ENCODE measurements at regions not wholly inside any gene's neighbourhood (a gene's known extent, or its start where the extent isn't known, plus 50 kb on each side); places are given as distances from the start of the nearest gene placed in this dataset.
"Not testable (repeated sequence)": the region's sequence is repeated elsewhere in the genome, so short reads cannot be mapped to it uniquely, and the experiment has no call there.

GRCh38 chr2:236916651-236917050 lies 169.0 kb upstream of the COPS8 start:
- no peaks in the 10 kb centered on the region for H3K4me1 ChIP-seq (ENCODE audit: low read depth)
- H3K9me3 ChIP-seq, result no peaks in the 10 kb centered on the region
- no peak overlapping the region for H3K4me3 ChIP-seq
- TF ChIP-seq CTCF (IDR thresholded peaks at IDR 0.05), result no peak
- no peak for ATAC-seq
- intact Hi-C loops (cut with DNase I, micrococcal nuclease), result no loop called here
- no peaks in the 10 kb centered on the region for H3K36me3 ChIP-seq (ENCODE audit: low read depth)
- no peak for DNase-seq

- intact Hi-C loops (cut with DNase I, micrococcal nuclease), result no loop called here
- no peak for ATAC-seq
- Histone ChIP-seq H3K4me1 (ENCODE audit: low read depth) (no peaks in the 10 kb centered on the region), H3K36me3 (ENCODE audit: low read depth) (no peaks in the 10 kb centered on the region), H3K4me3 (no peak overlapping the region), H3K9me3 (no peaks in the 10 kb centered on the region)
- DNase-seq, result no peak
- TF ChIP-seq CTCF (IDR thresholded peaks at IDR 0.05), result no peak
These were observed 168.5 kb upstream of the COPS8 start for GRCh38 chr2:236917164-236917563.

GRCh38 chr2:236918545-236918944 lies 167.1 kb upstream of the COPS8 start:
- no peak for TF ChIP-seq CTCF (IDR thresholded peaks at IDR 0.05)
- DNase-seq (no peak), ATAC-seq (no peak)
- Histone ChIP-seq H3K4me3 (no peak overlapping the region), H3K36me3 (ENCODE audit: low read depth) (no peaks in the 10 kb centered on the region), H3K9me3 (no peaks in the 10 kb centered on the region), H3K4me1 (ENCODE audit: low read depth) (no peaks in the 10 kb centered on the region)
- intact Hi-C loops (cut with DNase I, micrococcal nuclease), result no loop called here

GRCh38 chr2:236919209-236919608 lies 166.5 kb upstream of the COPS8 start:
- H3K4me3 ChIP-seq, result no peak overlapping the region
- H3K36me3 ChIP-seq (ENCODE audit: low read depth), result no peaks in the 10 kb centered on the region
- no peaks in the 10 kb centered on the region for H3K9me3 ChIP-seq
- DNase-seq (no peak), ATAC-seq (no peak)
- TF ChIP-seq CTCF (IDR thresholded peaks at IDR 0.05), result no peak
- H3K4me1 ChIP-seq (ENCODE audit: low read depth), result no peaks in the 10 kb centered on the region
- intact Hi-C loops (cut with DNase I, micrococcal nuclease), result no loop called here

- DNase-seq; H3K4me3 ChIP-seq; H3K9me3 ChIP-seq; H3K4me1 ChIP-seq (ENCODE audit: low read depth); intact Hi-C loops (cut with DNase I, micrococcal nuclease); ATAC-seq; H3K36me3 ChIP-seq (ENCODE audit: low read depth): not testable (repeated sequence)
These were observed 165.8 kb upstream of the COPS8 start for GRCh38 chr2:236919801-236920379.

GRCh38 chr2:236922061-236922460 lies 163.6 kb upstream of the COPS8 start:
- no peaks in the 10 kb centered on the region for H3K36me3 ChIP-seq (ENCODE audit: low read depth)
- no peak for TF ChIP-seq CTCF (IDR thresholded peaks at IDR 0.05)
- DNase-seq, result no peak
- ATAC-seq, result no peak
- no peaks in the 10 kb centered on the region for H3K4me1 ChIP-seq (ENCODE audit: low read depth)
- intact Hi-C loops (cut with DNase I, micrococcal nuclease), result no loop called here
- no peaks in the 10 kb centered on the region for H3K9me3 ChIP-seq
- H3K4me3 ChIP-seq, result no peak overlapping the region

All from mucosa of descending colon (tissue), 3 donors.